Prostate gland (tissue), 2 donors: ENCODE measurements at regions not wholly inside any gene's neighbourhood (a gene's known extent, or its start where the extent isn't known, plus 50 kb on each side); places are given as distances from the start of the nearest gene placed in this dataset.

Experiments
- POLR2AphosphoS5 ChIP-seq: sonication (generic); formaldehyde crosslinking; IDR thresholded peaks from one replicate; pipeline ENCODE4 v1.6.1; 2017; ENCODE audit warnings: antibody characterized with exemption
- TF ChIP-seq, protein P1 (sequence below), 4 experiments: fragments of 200-600 bp in 2 of 4; fragments of 450-650 bp in 2 of 4; sonication (generic) in 2 of 4; IDR thresholded peaks; 1 replicate in 3 of 4; 2 replicates in 1 of 4; pipeline ENCODE4 v1.5.1; 2016 to 2019; ENCODE audit warnings: antibody characterized with exemption in 4 of 4, mild to moderate bottlenecking in 2 of 4, moderate library complexity in 2 of 4

- TF ChIP-seq POLR2AphosphoS5 = no peak
- TF ChIP-seq, protein P1, sequence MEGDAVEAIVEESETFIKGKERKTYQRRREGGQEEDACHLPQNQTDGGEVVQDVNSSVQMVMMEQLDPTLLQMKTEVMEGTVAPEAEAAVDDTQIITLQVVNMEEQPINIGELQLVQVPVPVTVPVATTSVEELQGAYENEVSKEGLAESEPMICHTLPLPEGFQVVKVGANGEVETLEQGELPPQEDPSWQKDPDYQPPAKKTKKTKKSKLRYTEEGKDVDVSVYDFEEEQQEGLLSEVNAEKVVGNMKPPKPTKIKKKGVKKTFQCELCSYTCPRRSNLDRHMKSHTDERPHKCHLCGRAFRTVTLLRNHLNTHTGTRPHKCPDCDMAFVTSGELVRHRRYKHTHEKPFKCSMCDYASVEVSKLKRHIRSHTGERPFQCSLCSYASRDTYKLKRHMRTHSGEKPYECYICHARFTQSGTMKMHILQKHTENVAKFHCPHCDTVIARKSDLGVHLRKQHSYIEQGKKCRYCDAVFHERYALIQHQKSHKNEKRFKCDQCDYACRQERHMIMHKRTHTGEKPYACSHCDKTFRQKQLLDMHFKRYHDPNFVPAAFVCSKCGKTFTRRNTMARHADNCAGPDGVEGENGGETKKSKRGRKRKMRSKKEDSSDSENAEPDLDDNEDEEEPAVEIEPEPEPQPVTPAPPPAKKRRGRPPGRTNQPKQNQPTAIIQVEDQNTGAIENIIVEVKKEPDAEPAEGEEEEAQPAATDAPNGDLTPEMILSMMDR (IDR thresholded peaks at IDR 0.05) = no peak
Observed at GRCh38 chr2:65620524-65620923, 188.1 kb upstream of the SPRED2 start.
